Erythroblast (primary cell): ENCODE measurements at regions not wholly inside any gene's neighbourhood (a gene's known extent, or its start where the extent isn't known, plus 50 kb on each side); places are given as distances from the start of the nearest gene placed in this dataset.

Experiments
- GATA1 ChIP-seq: IDR thresholded peaks from 2 replicates; pipeline ENCODE4 v1.6.1; 2011; ENCODE audit warnings: low read depth, mild to moderate bottlenecking, control low read depth, low read length, moderate library complexity
- POLR2A ChIP-seq: IDR thresholded peaks from 2 replicates; pipeline ENCODE4 v1.6.1; 2011; ENCODE audit warnings: mild to moderate bottlenecking, low read length

DNA sequence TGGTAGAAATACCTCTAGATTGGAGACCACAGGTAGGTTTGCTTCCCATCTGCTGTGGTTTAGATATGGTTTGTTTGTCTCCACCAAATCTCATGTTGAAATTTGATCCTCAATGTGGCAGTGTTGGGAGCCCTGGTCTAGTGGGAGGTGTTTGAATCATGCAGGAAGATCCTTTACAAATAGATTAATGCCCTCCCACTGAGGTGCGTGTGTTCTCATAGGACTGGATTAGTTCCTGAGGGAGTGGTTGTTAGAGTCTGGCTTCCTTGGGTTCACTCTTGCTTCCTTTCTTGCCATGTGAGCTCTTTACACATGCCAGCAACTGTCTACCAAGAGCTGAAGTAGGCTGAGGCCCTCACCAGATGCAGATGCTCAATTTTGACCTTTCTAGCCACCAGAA, 391.1 kb upstream of the GRIA1 start:
- TF ChIP-seq POLR2A (no peak), GATA1 (no peak)
